Kidney (tissue), 13 donors: ENCODE measurements at regions not wholly inside any gene's neighbourhood (a gene's known extent, or its start where the extent isn't known, plus 50 kb on each side); places are given as distances from the start of the nearest gene placed in this dataset.

Experiments used
- DNase-seq, 5 donors: peaks; one replicate each; pipeline ENCODE4 v3.0.0-alpha.2; 2013 to 2020
- FAIRE-seq: peaks from 2 replicates; lab custom pipeline; 2012; peaks lifted over from hg19 to GRCh38; lab: Jason Lieb, UNC
- H3K27ac ChIP-seq, 2 donors: one replicate each; pipeline ENCODE4 v1.7.0; 2013; ENCODE audit warnings: low read depth in 2 of 2, low read length in 2 of 2, inconsistent platforms in 1 of 2
- H3K27me3 ChIP-seq: one replicate; pipeline ENCODE4 v1.7.1; 2013; ENCODE audit warnings: low read length, inconsistent platforms; ENCODE audit not compliant: control insufficient read depth, insufficient read depth
- H3K36me3 ChIP-seq, 3 donors: one replicate each; pipeline versions ENCODE4 v1.7.0 to v1.7.1; 2013; ENCODE audit warnings: low read length in 3 of 3, control low read depth in 1 of 3, inconsistent platforms in 1 of 3; ENCODE audit not compliant: insufficient read depth in 3 of 3, control insufficient read depth in 2 of 3
- H3K4me1 ChIP-seq, 3 donors: one replicate each; pipeline versions ENCODE4 v1.7.0 to v1.7.1; 2013; ENCODE audit warnings: low read length in 3 of 3, inconsistent platforms in 1 of 3, low read depth in 1 of 3; ENCODE audit not compliant: control insufficient read depth in 2 of 3, insufficient read depth in 2 of 3
- H3K4me3 ChIP-seq, 3 donors: one replicate each; pipeline versions ENCODE4 v1.7.0 to v1.8.1; 2013; ENCODE audit warnings: low read length in 3 of 3, control low read depth in 1 of 3, inconsistent platforms in 1 of 3
- H3K9ac ChIP-seq, 3 donors: one replicate each; pipeline versions ENCODE4 v1.7.0 to v1.7.1; 2013; ENCODE audit warnings: low read length in 3 of 3, control low read depth in 1 of 3, inconsistent platforms in 1 of 3
- H3K9me3 ChIP-seq, 3 donors: one replicate each; pipeline versions ENCODE4 v1.7.0 to v1.7.1; 2013; ENCODE audit warnings: low read length in 3 of 3, control low read depth in 1 of 3, inconsistent platforms in 1 of 3; ENCODE audit not compliant: control insufficient read depth in 2 of 3, insufficient read depth in 1 of 3
- CTCF ChIP-seq: IDR thresholded peaks from 3 replicates; pipeline ENCODE4 v1.5.1; 2012; ENCODE audit warnings: mild to moderate bottlenecking, moderate library complexity, borderline replicate concordance; ENCODE audit not compliant: insufficient read depth; ENCODE audit errors: extremely low read depth
- intact Hi-C: fragments of 100-400 bp; cut with DNase I; formaldehyde crosslinking; loops from one replicate; pipeline ENCODE4 v1.11.1; 2022
- donor health status: control.
- donor health status: control.
- donor health status: control.
- donor health status: control.
- donor health status: control.
- donor health status: DM: yes; HTN: yes; CAD: no.
- donor health status: Normal renal cell carcinoma (clear cell type).

DNA sequence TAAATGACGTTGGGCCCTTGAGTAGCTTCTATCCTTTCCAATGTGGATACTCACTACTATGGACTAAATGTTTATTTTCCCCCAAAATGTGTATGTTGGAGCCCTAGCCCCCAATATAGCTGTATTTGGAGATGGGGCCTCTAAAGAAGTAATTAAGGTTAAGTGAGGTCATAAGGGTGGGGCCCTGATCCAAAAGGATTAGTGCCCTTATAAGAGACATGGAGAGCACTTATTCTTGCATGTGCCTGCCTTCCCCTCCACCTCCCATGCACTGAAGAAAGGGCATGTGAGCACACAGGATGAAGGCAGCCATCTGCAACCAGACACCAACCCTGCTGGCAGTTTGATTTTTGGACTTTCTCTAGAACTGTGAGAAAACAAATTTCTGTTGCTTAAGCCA lies 115.7 kb upstream of the MED13 start:
- FAIRE-seq: no peak
- no peak overlapping the region for H3K4me3 ChIP-seq
- DNase-seq: no peak

GRCh38 chr17:62179525-62180161 lies 114.6 kb upstream of the MED13 start:
- H3K4me1 ChIP-seq: no peaks in the 10 kb centered on the region
- FAIRE-seq: no peak
- no peak for TF ChIP-seq CTCF
- peaks cover 0 to 12% (median 0%) of the 10 kb centered on the region in 3 donors for H3K9me3 ChIP-seq
- H3K27me3 ChIP-seq: no peaks in the 10 kb centered on the region
- H3K36me3 ChIP-seq: no peaks in the 10 kb centered on the region
- no peak overlapping the region for H3K4me3 ChIP-seq
- H3K9ac ChIP-seq: no peak overlapping the region
- intact Hi-C loops: no loop called here
- no peak for DNase-seq
- no peak overlapping the region for H3K27ac ChIP-seq

More for the DNA sequence above, 115.7 kb upstream of the MED13 start:
- intact Hi-C loops: no loop called here
- H3K9ac ChIP-seq: no peak overlapping the region
- H3K4me1 ChIP-seq: no peaks in the 10 kb centered on the region
- H3K27ac ChIP-seq: no peak overlapping the region
- TF ChIP-seq CTCF: no peak
- peaks cover 0 to 12% (median 0%) of the 10 kb centered on the region in 3 donors for H3K9me3 ChIP-seq
- H3K27me3 ChIP-seq: no peaks in the 10 kb centered on the region
- H3K36me3 ChIP-seq: no peaks in the 10 kb centered on the region

- Histone ChIP-seq H3K4me3 (no peak overlapping the region), H3K27ac (no peak overlapping the region), H3K9me3 (peaks cover 0 to 12% (median 0%) of the 10 kb centered on the region in 3 donors), H3K9ac (no peak overlapping the region), H3K27me3 (no peaks in the 10 kb centered on the region), H3K4me1 (no peaks in the 10 kb centered on the region), H3K36me3 (no peaks in the 10 kb centered on the region)
- TF ChIP-seq CTCF: no peak
- DNase-seq (no peak), FAIRE-seq (no peak)
- intact Hi-C loops: no loop called here
These were observed 113.5 kb upstream of the MED13 start for GRCh38 chr17:62178579-62178978.
